SHP77 treated with DMSO at 0.1 percent for 48 hours (cell line): ENCODE measurements at regions not wholly inside any gene's neighbourhood (a gene's known extent, or its start where the extent isn't known, plus 50 kb on each side); places are given as distances from the start of the nearest gene placed in this dataset.

ENCODE experiments used
- DNase-seq: peaks from one replicate; lab custom pipeline; 2025; lab: John Stamatoyannopoulos, UW

GRCh38 chr15:29208836-29209235 is 60.8 kb downstream of the NSMCE3 start:
- DNase-seq = no peak

- peak; percentile 86 for DNase-seq
Observed at GRCh38 chr15:29208352-29208751, 61.3 kb downstream of the NSMCE3 start.

GRCh38 chr15:29207758-29208108 is 61.9 kb downstream of the NSMCE3 start:
- DNase-seq = no peak

- DNase-seq = no peak
Observed at GRCh38 chr15:29207027-29207757, 62.4 kb downstream of the NSMCE3 start.

- no peak for DNase-seq
Observed at GRCh38 chr15:29205186-29205585, 64.4 kb downstream of the NSMCE3 start.

- DNase-seq = no peak
Observed at GRCh38 chr15:29204369-29204755, 65.3 kb downstream of the NSMCE3 start.

GRCh38 chr15:29203718-29204368 is 65.8 kb downstream of the NSMCE3 start:
- DNase-seq = no peak

- no peak for DNase-seq
Observed at GRCh38 chr15:29196722-29197121, 72.9 kb downstream of the NSMCE3 start.

GRCh38 chr15:29196290-29196689 is 73.3 kb downstream of the NSMCE3 start:
- no peak for DNase-seq

GRCh38 chr15:29194866-29195265 is 74.8 kb downstream of the NSMCE3 start:
- DNase-seq = no peak

- DNase-seq = no peak
Observed at GRCh38 chr15:29183071-29183831, 86.4 kb downstream of the NSMCE3 start.

GRCh38 chr15:29182590-29182989 is 87.0 kb downstream of the NSMCE3 start:
- DNase-seq = no peak

GRCh38 chr15:29172742-29173725 is 96.6 kb downstream of the NSMCE3 start:
- no peak for DNase-seq

- DNase-seq = no peak
Observed at GRCh38 chr15:29170521-29170920, 99.1 kb downstream of the NSMCE3 start.
